AG09309 (cell line): ENCODE measurements at regions not wholly inside any gene's neighbourhood (a gene's known extent, or its start where the extent isn't known, plus 50 kb on each side); places are given as distances from the start of the nearest gene placed in this dataset.

Experiments
- DNase-seq: peaks from one replicate; pipeline ENCODE4 v3.0.0-alpha.2; 2010; ENCODE audit warnings: low read depth
- H3K4me3 ChIP-seq: 2 replicates; pipeline ENCODE4 v1.5.1; 2011; ENCODE audit warnings: mild to moderate bottlenecking, low read depth, low read length, moderate library complexity; ENCODE audit not compliant: control insufficient read depth
- CTCF ChIP-seq: IDR thresholded peaks from 2 replicates; pipeline ENCODE4 v1.5.1; 2011; ENCODE audit warnings: mild to moderate bottlenecking, low read depth, low read length, inconsistent platforms; ENCODE audit not compliant: insufficient read depth, control insufficient read depth; ENCODE audit errors: missing control alignments

GRCh38 chr4:123587983-123588494, 191.4 kb downstream of the SPRY1 start:
- TF ChIP-seq CTCF, result no peak
- no peak overlapping the region for H3K4me3 ChIP-seq
- DNase-seq, result peak; percentile 87

- TF ChIP-seq CTCF, result no peak
- H3K4me3 ChIP-seq, result no peak overlapping the region
- DNase-seq, result peak; percentile 47
Measured at GRCh38 chr4:123588631-123589241, 192.1 kb downstream of the SPRY1 start.

- H3K4me3 ChIP-seq, result no peak overlapping the region
- no peak for DNase-seq
- TF ChIP-seq CTCF, result no peak
Measured at GRCh38 chr4:123589301-123589700, 192.7 kb downstream of the SPRY1 start.

GRCh38 chr4:123591875-123592274, 195.3 kb downstream of the SPRY1 start:
- no peak for DNase-seq
- H3K4me3 ChIP-seq, result no peak overlapping the region
- no peak for TF ChIP-seq CTCF

GRCh38 chr4:123593655-123594054, 197.1 kb downstream of the SPRY1 start:
- no peak for DNase-seq
- H3K4me3 ChIP-seq, result no peak overlapping the region
- TF ChIP-seq CTCF, result no peak

GRCh38 chr4:123596805-123597204, 200.2 kb downstream of the SPRY1 start:
- no peak for TF ChIP-seq CTCF
- no peak overlapping the region for H3K4me3 ChIP-seq
- DNase-seq, result no peak
